ENCODE measurements at regions not wholly inside any gene's neighbourhood (a gene's known extent, or its start where the extent isn't known, plus 50 kb on each side); places are given as distances from the start of the nearest gene placed in this dataset.

DNA sequence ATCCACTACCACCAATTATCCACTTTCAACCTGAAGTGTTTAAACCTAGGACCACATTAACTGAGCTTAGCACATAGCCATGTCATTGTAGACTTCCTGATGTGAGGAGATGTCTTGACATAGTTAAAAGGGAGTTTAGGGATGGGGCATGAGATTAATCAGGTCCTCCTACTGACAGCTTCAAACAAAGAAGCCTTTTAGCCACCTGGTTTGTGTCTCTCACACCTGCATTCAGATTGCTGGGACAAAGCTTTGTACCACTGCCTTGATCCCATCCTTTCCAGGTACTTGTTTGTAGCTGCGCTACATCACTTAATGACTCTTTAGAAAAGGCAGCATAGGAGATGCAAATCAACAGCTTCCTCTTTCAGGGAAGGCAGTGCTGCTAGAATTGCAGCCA is 340.7 kb upstream of the DDHD1 start:
- H3K4me1 ChIP-seq = peaks cover 9 to 16% of the 10 kb centered on the region in 2 donors
- H3K36me3 ChIP-seq = no peaks in the 10 kb centered on the region
- DNase-seq = no peak
- TF ChIP-seq POLR2A (IDR thresholded peaks at IDR 0.05) (no peak), CTCF (IDR thresholded peaks at IDR 0.05) (no peak)
- H3K4me3 ChIP-seq (replicated peaks in 1 of 3) = no peak overlapping the region
- intact Hi-C loops (cut with DNase I) = no loop called here
- no peaks in the 10 kb centered on the region for H3K9me3 ChIP-seq
- H3K27me3 ChIP-seq = no peaks in the 10 kb centered on the region
- H3K27ac ChIP-seq = no peak overlapping the region
- 90 to 100% methylated on average over 1 of the region's 1 CpG for WGBS, 2 donors

- Histone ChIP-seq H3K27me3 (no peaks in the 10 kb centered on the region), H3K27ac (no peak overlapping the region), H3K9me3 (no peaks in the 10 kb centered on the region), H3K4me3 (replicated peaks in 1 of 3) (no peak overlapping the region), H3K36me3 (no peaks in the 10 kb centered on the region), H3K4me1 (peaks cover 9 to 16% of the 10 kb centered on the region in 2 donors)
- no peak for DNase-seq
- TF ChIP-seq CTCF (IDR thresholded peaks at IDR 0.05) = no peak
- TF ChIP-seq POLR2A (IDR thresholded peaks at IDR 0.05) = no peak
- WGBS, 2 donors = 37 to 43% methylated on average over 2 of the region's 2 CpGs
- intact Hi-C loops (cut with DNase I) = no loop called here
These were observed 340.2 kb upstream of the DDHD1 start for GRCh38 chr14:53493320-53493719.

GRCh38 chr14:53491884-53492277 is 338.8 kb upstream of the DDHD1 start:
- intact Hi-C loops (cut with DNase I) = no loop called here
- no peaks in the 10 kb centered on the region for H3K27me3 ChIP-seq
- 84 to 85% methylated on average over 5 of the region's 5 CpGs for WGBS, 2 donors
- no peak for TF ChIP-seq CTCF (IDR thresholded peaks at IDR 0.05)
- TF ChIP-seq POLR2A (IDR thresholded peaks at IDR 0.05) = no peak
- no peaks in the 10 kb centered on the region for H3K36me3 ChIP-seq
- no peak overlapping the region for H3K27ac ChIP-seq
- peaks cover 9 to 16% of the 10 kb centered on the region in 2 donors for H3K4me1 ChIP-seq
- DNase-seq = no peak
- H3K9me3 ChIP-seq = no peaks in the 10 kb centered on the region
- no peak overlapping the region for H3K4me3 ChIP-seq (replicated peaks in 1 of 3)

- Histone ChIP-seq H3K9me3 (no peaks in the 10 kb centered on the region), H3K4me3 (replicated peaks in 1 of 3) (no peak overlapping the region), H3K4me1 (peaks cover 9 to 16% of the 10 kb centered on the region in 2 donors), H3K27ac (no peak overlapping the region), H3K27me3 (no peaks in the 10 kb centered on the region), H3K36me3 (no peaks in the 10 kb centered on the region)
- TF ChIP-seq CTCF (IDR thresholded peaks at IDR 0.05) (no peak), POLR2A (IDR thresholded peaks at IDR 0.05) (no peak)
- intact Hi-C loops (cut with DNase I) = no loop called here
- WGBS, 2 donors = 78 to 84% methylated on average over 3 of the region's 3 CpGs
- no peak for DNase-seq
These were observed 338.2 kb upstream of the DDHD1 start for GRCh38 chr14:53491256-53491883.

GRCh38 chr14:53478174-53478573 is 325.1 kb upstream of the DDHD1 start:
- TF ChIP-seq CTCF (IDR thresholded peaks at IDR 0.05) (no peak), POLR2A (IDR thresholded peaks at IDR 0.05) (no peak)
- Histone ChIP-seq H3K27me3 (no peaks in the 10 kb centered on the region), H3K4me3 (replicated peaks in 1 of 3) (no peak overlapping the region), H3K27ac (no peak overlapping the region), H3K36me3 (no peaks in the 10 kb centered on the region), H3K4me1 (peaks cover 8 to 10% of the 10 kb centered on the region in 2 donors), H3K9me3 (no peaks in the 10 kb centered on the region)
- DNase-seq = no peak
- intact Hi-C loops (cut with DNase I) = no loop called here
- WGBS, 2 donors = 83 to 88% methylated on average over 1 of the region's 1 CpG

All from thyroid gland (tissue), 4 donors.